Adrenal gland (tissue), 9 donors: ENCODE measurements at regions not wholly inside any gene's neighbourhood (a gene's known extent, or its start where the extent isn't known, plus 50 kb on each side); places are given as distances from the start of the nearest gene placed in this dataset.

ENCODE experiments used
- DNase-seq, 7 donors: peaks; one replicate each; pipeline ENCODE4 v3.0.0-alpha.2; 2019 to 2020
- H3K27ac ChIP-seq, 5 donors: fragments of 200-600 bp; sonication (generic) in 4 of 5; 1 replicate in 3 of 5; 2 replicates in 2 of 5; pipeline versions ENCODE4 v1.5.1 to v1.8.0; 2016 to 2020; ENCODE audit warnings: mild to moderate bottlenecking in 1 of 5
- H3K27me3 ChIP-seq: fragments of 200-600 bp; 2 replicates; pipeline ENCODE4 v1.8.0; 2021
- H3K36me3 ChIP-seq, 2 donors: fragments of 200-600 bp; replicated peaks in 1 of 2; 1 replicate in 1 of 2; 2 replicates in 1 of 2; pipeline versions ENCODE4 v1.5.1 to v1.8.0; 2018 to 2022
- H3K4me1 ChIP-seq, 2 donors: fragments of 200-600 bp; replicated peaks in 1 of 2; 1 replicate in 1 of 2; 2 replicates in 1 of 2; pipeline versions ENCODE4 v1.5.1 to v1.8.0; 2018 to 2021
- H3K4me3 ChIP-seq, 4 donors: fragments of 200-600 bp; sonication (generic) in 3 of 4; one replicate each; pipeline ENCODE4 v1.5.1; 2016 to 2018
- H3K9me3 ChIP-seq, 3 donors: fragments of 200-600 bp; sonication (generic) in 1 of 3; replicated peaks in 1 of 3; 1 replicate in 2 of 3; 2 replicates in 1 of 3; pipeline versions ENCODE4 v1.5.1 to v1.8.0; 2016 to 2021
- POLR2A ChIP-seq, 2 donors: fragments of 450-650 bp; IDR thresholded peaks; one replicate each; pipeline ENCODE4 v1.6.1; 2017; ENCODE audit warnings: antibody characterized with exemption in 2 of 2, mild to moderate bottlenecking in 2 of 2, moderate library complexity in 1 of 2
- WGBS, 4 donors: extraction: QIAGEN DNeasy Blood & Tissue Kit in 2 of 4; methylation state at CpG; one replicate each; pipeline versions ENCODE4 v1.1.5 to v1.1.7; 2013 to 2017; 5-methylcytosine and 5-hydroxymethylcytosine counted together
- intact Hi-C, 2 donors: fragments of 100-400 bp; cut with DNase I; formaldehyde crosslinking; loops; one replicate each; pipeline versions ENCODE4 v1.14.1 to v1.15.0; 2022 to 2023
- TF ChIP-seq, protein P1 (sequence below), 6 experiments: fragments of 450-650 bp in 4 of 6; fragments of 200-600 bp in 2 of 6; sonication (generic) in 1 of 6; IDR thresholded peaks; 1 replicate in 5 of 6; 2 replicates in 1 of 6; pipeline versions ENCODE4 v1.5.1 to v1.8.0; 2016 to 2021; ENCODE audit warnings: antibody characterized with exemption in 6 of 6, mild to moderate bottlenecking in 2 of 6, moderate library complexity in 1 of 6
- donor health status: healthy with polysubstance abuse.
- donor health status: Bipolar disorder and iron deficiency.
- donor health status: DM: yes; HTN: yes; CAD: no.
- donor health status: DM: no; HTN: no; CAD: no.
- donor health status: DM: no; HTN: no; CAD: no.

DNA sequence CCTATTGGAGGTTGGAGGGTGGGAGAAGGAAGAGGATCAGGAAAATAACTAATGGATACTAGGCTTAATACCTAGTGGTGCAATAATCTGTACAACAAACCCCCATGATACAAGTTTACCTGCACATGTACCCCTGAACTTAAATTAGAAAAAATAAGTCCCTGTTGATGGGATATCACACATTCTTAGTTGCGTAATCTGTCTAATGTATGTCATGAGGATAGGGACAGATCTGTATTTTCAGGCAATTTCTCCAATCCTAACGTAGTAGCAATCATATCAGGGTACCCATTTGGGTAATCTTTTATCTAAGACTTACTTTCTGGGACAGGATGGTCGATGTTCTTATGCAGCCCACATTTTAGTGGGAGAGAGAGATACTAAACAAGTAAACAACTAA lies 239.1 kb upstream of the AZI2 start:
- H3K9me3 ChIP-seq, result no peaks in the 10 kb centered on the region

DNA sequence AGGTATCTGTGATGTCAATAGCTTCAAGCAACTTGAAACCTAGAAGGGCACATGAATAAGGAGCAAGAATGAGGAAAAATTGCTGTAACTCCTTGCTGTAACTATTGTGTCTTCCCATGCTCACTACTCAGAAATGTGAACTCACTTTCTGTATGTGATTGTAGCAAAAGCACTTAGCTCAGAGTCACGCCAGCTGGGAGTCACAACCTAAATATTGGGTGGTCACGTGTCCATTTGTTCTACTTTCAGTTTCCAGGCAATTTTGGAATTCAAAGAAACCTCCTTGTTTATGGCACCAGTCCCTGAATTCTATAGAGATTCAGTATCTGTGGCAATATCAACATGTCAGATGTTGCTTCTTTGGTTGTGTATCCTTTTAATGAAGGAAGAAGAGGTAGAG lies 241.6 kb upstream of the AZI2 start:
- H3K4me1 ChIP-seq, result no peaks in the 10 kb centered on the region
- H3K27me3 ChIP-seq, result no peaks in the 10 kb centered on the region
- no peak overlapping the region for H3K4me3 ChIP-seq
- peak overlapping the region in 1 of 5 donors; percentile 15 for H3K27ac ChIP-seq
- intact Hi-C loops, result no loop called here
- TF ChIP-seq POLR2A (IDR thresholded peaks at IDR 0.05), result no peak
- TF ChIP-seq, protein P1, sequence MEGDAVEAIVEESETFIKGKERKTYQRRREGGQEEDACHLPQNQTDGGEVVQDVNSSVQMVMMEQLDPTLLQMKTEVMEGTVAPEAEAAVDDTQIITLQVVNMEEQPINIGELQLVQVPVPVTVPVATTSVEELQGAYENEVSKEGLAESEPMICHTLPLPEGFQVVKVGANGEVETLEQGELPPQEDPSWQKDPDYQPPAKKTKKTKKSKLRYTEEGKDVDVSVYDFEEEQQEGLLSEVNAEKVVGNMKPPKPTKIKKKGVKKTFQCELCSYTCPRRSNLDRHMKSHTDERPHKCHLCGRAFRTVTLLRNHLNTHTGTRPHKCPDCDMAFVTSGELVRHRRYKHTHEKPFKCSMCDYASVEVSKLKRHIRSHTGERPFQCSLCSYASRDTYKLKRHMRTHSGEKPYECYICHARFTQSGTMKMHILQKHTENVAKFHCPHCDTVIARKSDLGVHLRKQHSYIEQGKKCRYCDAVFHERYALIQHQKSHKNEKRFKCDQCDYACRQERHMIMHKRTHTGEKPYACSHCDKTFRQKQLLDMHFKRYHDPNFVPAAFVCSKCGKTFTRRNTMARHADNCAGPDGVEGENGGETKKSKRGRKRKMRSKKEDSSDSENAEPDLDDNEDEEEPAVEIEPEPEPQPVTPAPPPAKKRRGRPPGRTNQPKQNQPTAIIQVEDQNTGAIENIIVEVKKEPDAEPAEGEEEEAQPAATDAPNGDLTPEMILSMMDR (IDR thresholded peaks at IDR 0.05), result no peak
- H3K36me3 ChIP-seq, result no peaks in the 10 kb centered on the region
- 61 to 82% (median 68%) methylated on average over 2 of the region's 2 CpGs for WGBS, 4 donors
- no peak for DNase-seq
- no peaks in the 10 kb centered on the region for H3K9me3 ChIP-seq

More for the DNA sequence above, 239.1 kb upstream of the AZI2 start:
- Histone ChIP-seq H3K36me3 (no peaks in the 10 kb centered on the region), H3K4me3 (no peak overlapping the region), H3K27ac (no peak overlapping the region), H3K4me1 (no peaks in the 10 kb centered on the region), H3K27me3 (no peaks in the 10 kb centered on the region)
- intact Hi-C loops, result no loop called here
- no peak for TF ChIP-seq POLR2A (IDR thresholded peaks at IDR 0.05)
- TF ChIP-seq, protein P1 (IDR thresholded peaks at IDR 0.05), result no peak
- WGBS, 4 donors, result 80 to 92% (median 82%) methylated on average over 3 of the region's 3 CpGs
- DNase-seq, result no peak

DNA sequence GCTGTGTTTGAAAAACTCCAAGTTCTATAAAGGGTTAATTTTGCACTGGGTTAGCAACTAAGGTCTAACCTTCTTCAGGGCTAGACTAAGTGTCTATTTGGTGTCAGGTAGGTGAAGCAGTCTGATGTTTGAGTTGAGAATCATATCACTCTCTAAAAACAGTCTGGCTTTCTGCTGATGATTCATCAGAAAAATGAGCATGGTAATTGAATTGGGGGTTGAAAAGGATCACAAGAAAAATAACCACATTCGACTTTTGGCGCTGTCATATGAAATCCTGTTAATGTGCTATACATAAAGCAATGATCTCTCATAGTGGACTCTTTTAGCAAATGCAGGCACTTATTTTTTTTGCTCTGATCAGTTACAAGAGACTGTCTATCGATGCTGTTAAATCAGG lies 242.2 kb upstream of the AZI2 start:
- H3K36me3 ChIP-seq, result no peaks in the 10 kb centered on the region
- H3K4me3 ChIP-seq, result no peak overlapping the region
- H3K4me1 ChIP-seq, result no peaks in the 10 kb centered on the region
- intact Hi-C loops, result no loop called here
- TF ChIP-seq, protein P1 (IDR thresholded peaks at IDR 0.05), result no peak
- 34 to 65% (median 48%) methylated on average over 3 of the region's 3 CpGs for WGBS, 4 donors
- H3K9me3 ChIP-seq, result no peaks in the 10 kb centered on the region
- no peaks in the 10 kb centered on the region for H3K27me3 ChIP-seq
- H3K27ac ChIP-seq, result peak overlapping the region in 1 of 5 donors; percentile 15
- DNase-seq, result no peak

DNA sequence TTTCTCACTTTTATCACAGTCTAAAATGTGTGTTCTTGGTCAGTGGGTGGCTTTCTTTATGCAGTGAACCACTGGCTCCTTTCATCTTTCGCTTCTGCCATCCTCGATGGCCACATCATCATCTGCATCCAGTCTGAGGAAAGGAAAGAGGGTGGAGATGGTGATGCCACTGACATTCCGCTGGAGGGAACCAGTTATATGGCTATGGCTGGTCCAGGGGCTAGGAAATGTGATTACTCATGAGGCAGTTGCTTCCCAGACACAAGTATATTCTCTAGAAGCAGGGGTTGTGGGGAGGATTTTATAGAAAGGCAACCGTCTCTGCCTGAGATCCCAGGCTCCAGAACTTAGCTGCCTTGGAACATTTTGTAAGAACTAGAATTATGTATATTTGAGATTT lies 246.7 kb upstream of the AZI2 start:
- Histone ChIP-seq H3K27me3 (no peaks in the 10 kb centered on the region), H3K9me3 (no peaks in the 10 kb centered on the region), H3K36me3 (no peaks in the 10 kb centered on the region), H3K4me3 (no peak overlapping the region), H3K27ac (no peak overlapping the region), H3K4me1 (no peaks in the 10 kb centered on the region)
- intact Hi-C loops, result no loop called here
- TF ChIP-seq, protein P1 (IDR thresholded peaks at IDR 0.05), result no peak
- no peak for TF ChIP-seq POLR2A (IDR thresholded peaks at IDR 0.05)
- no peak for DNase-seq
- 87 to 93% (median 90%) methylated on average over 4 of the region's 4 CpGs for WGBS, 4 donors
